HK-2 (cell line): ENCODE measurements at regions not wholly inside any gene's neighbourhood (a gene's known extent, or its start where the extent isn't known, plus 50 kb on each side); places are given as distances from the start of the nearest gene placed in this dataset.
"Not testable (repeated sequence)": the region's sequence is repeated elsewhere in the genome, so short reads cannot be mapped to it uniquely, and the experiment has no call there.

Source experiments
- DNase-seq: peaks from one replicate; pipeline ENCODE4 v3.0.0-alpha.2; 2018; ENCODE audit not compliant: unreplicated experiment

DNA sequence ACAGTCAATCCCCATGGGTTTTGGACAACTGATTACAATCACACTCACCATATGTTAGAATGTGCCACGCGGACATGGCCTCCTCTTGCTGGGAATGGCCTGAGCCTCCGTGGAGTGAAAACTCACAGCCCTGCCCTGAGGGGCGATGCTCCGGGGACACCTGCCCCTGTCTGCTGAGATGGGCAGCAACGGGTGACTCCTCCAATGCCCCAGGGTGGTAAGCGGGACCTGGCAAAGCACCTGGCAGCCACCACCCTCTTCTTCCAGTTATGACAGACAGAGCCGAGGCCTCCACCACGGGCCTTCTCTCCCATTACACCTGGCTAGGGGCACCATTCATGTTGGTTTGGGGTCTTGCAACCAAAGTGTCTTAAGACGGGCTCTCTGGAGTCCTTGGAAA lies 94.9 kb upstream of the COL5A1 start:
- no peak for DNase-seq

DNA sequence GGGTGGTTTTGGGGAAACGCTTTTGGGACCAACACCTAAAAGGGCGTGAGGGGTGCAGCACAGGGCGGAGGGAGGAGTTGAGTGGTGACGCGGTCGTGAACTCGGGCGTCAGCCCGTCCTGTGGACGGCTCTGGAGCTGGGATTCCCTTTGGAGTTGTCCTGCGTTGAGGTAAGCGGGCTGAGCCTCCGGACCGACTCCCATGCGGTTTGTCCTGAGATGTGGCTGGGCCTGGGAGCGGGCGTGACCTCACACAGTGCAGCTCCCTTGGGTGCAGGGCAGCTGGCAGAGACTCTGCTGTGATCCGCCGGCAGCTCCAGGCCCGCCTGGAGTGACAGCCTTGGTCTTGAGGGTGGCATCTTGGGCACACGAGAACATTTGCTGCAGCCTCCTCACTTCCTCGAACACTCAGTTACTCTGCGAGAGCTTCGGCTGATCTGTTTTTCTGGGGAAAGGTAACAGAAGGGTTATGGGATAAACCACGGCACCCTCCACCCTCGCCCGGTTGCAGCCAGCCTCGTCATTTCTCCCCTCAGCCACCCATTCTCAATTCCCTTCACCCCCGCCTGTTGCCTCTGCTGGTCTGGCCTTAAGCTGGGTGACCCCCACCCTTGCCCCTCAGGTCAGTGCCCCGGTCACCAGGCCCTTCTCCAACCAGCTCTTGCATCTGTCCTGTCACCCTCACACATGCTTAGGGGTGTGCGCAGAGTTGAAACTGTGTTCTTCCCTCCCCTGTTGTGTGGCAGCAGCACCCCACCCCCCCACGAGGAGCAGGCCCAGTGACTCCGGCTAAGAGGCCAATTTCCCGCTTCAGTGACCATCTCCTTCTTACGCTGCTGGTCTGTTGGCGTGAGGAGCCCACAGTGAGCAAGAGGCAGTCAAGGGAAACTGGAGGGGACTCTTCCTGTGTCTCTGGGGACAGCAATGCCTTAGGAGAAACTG lies 94.2 kb upstream of the COL5A1 start:
- DNase-seq = peak; percentile 82

DNA sequence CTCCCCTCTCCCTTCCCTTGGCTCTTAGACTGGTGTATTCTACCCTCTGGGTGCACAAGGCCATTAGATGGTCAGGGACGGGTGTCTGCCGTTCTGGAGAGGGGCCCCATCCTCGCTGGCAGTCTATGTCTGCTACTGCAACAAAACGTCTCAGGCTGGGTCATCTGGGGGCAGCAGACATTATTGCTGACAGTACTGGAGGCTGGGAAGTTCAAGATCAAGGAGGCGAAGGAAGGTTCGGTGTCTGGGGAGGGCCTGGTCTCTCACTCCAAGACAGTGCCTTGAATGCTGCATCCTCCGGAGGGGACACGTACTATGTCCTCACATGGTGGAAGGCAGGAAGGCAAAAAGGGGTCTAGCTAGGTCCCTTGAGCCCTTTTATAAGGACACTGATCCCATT lies 93.4 kb upstream of the COL5A1 start:
- no peak for DNase-seq

DNA sequence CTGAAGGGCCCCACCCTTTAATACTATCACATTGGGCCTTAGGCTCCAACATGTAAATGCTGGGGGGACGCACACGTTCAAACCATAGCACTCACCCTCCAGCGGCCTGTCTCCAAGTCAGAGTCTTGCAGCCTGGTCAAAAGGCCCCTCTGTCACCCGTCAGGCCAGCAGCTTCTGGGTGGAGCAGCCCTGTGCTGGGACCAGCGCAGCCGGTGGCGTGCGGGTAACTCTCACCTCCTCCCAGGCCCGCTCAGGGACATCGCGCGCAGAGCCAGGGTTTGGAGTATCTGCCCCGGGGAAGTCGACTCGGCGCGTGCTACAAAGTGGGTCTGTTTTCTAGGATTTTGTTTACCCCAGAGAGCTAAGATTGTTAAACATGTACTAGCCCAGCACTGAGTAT lies 93.0 kb upstream of the COL5A1 start:
- DNase-seq = no peak

DNA sequence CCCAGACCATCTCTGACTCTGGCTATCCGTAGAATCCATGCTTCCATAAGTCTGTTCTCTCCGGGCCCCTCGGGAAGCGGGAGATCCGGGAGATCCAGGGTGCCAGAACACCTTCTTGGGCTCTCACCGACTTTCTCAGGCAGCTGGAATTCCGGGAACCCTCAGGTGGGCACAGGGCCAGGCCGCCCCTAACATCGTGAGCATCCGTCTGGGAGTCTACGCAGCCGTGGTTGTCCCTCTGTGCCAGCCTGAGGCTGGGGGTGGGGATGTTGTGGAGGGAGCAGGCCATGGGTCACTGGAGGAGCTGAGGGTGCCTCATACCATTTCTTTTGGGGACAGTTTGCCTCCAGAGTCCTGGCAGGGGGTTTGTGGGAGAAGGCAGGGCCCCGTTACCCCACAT lies 92.3 kb upstream of the COL5A1 start:
- no peak for DNase-seq

DNA sequence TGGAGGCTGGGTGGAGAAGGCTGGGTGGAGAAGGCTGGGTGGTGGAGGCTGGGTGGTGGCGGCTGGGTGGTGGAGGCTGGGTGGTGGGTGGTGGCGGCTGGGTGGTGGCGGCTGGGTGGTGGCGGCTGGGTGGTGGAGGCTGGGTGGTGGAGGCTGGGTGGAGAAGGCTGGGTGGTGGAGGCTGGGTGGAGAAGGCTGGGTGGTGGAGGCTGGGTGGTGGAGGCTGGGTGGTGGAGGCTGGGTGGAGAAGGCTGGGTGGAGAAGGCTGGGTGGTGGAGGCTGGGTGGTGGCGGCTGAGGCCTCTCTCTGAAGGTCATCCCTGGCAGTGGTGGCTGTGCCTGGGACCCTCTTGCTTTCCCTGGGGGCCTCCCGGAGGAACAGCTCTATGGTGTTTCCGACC lies 91.5 kb upstream of the COL5A1 start:
- DNase-seq = not testable (repeated sequence)

DNA sequence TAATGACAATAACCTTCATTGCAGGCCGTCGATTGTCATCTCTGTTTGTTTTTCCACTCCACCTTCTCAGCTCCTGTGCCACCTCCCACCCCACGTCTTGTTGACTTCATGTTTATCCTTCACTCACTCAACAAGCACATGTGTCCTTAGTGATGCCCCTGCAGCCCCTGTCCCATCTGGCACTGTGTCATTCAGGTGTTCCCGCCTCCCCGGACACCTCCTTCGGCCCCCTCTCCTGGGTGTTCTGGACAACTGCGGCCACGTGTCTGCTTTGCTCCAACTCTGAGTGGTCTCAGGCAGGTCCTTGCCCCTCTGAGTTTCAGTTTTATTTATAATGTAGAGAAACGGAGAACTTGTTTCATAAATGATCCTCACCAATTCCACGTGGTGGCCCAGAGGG lies 91.0 kb upstream of the COL5A1 start:
- no peak for DNase-seq

DNA sequence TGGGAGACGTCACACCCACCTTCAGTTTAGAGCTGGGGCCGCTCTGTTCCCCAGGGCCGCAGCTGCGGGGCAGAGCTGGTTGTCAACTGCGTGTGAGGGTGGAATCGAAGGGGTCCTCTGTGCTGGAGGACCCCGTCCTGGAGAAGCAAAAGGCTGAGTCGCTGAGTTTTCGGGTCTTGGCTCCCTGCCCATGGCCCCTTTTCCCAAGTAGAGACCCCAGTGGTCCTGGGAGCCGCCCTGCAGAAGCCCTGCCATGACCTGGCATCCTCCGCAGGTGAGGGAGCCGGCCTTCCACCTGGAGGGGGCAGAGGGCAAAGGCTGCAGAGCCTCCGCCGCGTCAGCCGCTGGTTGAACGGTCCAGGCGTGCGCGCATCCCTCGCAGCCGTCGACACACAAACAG lies 90.4 kb upstream of the COL5A1 start:
- DNase-seq = no peak

DNA sequence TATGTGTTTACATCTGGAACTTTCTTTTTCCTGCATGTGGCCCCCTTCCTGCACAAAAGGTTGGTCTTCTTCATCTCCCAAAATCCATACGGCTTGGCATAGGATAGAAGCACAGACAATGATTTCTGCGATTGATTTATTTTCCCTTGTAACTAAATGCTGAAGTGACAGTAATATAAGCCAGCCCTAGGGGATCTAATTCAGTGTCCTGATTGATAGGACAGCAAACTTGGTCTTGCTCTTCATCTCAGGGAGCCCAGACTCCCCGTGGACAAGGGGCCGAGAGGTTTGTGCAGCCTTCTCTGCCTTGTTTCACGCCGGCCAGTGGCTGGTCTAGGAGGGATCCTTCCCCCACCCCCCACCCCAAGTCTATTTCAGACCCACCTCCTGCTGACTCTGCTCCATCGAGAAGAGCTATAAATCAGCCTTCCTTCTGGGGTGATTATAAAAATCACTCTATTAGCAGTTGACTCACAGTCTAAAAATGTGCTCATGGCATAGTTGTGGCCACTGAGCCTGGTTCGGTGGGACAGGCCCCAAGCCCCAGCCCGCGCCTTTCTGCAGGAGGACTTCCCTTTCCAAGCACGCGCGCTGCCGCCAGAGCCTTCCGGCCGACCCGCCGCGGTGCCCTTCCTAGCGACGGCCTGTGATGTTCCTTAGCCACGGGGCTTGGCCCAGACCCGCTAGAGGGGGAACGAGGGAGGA lies 89.8 kb upstream of the COL5A1 start:
- DNase-seq = peak; percentile 94

DNA sequence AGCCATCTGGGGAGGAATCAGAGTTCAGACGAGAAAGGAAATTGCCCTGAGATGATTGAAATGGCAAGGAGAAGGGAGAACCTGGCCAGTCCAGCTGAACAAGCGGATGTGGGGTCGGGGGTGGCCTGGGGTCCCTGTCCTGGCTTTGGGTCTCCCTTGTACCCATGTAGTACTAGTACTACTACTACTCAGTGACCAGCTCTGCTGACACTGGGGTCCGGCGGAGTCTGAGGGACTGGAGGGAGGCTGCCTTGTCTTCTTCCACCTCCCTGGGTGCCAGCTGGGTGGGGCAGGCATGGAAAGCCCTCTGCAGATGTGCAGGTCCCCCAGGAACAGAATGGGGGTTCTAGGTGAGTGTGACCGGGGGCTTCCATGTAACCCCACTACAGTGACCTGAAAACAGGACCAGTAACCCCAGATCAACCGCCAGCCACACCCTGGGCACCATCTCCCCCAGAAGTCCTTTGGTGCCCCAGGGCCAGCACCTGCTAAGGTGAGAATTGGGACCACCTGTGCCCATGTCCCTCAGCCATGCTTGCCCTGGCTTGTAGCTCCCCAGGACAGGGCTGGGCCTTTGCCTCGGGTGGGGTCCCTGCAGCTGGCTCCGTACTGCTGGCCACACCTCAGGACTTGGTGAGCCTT lies 89.1 kb upstream of the COL5A1 start:
- DNase-seq = no peak

DNA sequence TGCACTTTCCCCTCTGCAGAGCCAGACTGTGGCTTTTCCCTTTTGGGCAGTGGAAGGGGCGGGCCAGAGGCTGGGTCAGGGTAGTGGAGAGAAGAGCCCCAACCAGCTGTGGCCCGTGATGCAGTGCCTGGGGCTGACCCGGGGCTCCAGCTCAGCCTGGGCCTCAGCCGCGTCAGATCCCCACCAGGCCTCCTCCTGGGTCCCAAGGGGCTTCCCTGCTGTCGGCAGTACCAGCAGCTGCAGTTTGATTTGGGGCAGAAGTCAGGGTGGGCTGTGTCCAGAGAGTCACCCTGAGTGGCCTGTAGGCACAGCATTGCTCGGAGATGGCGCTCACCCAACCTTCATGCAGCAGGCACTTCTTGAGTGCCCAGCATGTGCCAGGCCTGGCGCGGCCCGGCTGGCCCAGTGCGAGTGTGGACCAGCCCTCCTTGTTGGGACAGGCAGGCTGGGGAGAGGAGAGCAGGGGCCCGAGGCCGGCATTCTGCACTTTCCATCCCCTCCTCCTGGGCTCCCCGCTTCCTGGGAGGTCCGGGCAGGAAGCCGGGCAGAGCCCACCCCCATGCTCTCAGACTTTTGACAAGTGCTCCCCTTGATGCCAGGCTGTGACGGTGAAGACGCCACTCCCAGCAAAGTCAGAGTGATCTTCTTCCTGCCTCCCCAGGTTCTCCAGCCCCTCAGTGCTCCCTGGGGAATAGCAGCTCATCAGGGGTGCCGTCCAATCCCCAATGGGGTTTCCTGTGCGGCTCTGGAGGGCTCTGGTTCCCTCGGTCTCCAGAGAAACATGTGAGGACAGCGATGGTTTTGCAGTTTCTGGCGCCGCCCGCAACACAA lies 88.3 kb upstream of the COL5A1 start:
- DNase-seq = no peak

DNA sequence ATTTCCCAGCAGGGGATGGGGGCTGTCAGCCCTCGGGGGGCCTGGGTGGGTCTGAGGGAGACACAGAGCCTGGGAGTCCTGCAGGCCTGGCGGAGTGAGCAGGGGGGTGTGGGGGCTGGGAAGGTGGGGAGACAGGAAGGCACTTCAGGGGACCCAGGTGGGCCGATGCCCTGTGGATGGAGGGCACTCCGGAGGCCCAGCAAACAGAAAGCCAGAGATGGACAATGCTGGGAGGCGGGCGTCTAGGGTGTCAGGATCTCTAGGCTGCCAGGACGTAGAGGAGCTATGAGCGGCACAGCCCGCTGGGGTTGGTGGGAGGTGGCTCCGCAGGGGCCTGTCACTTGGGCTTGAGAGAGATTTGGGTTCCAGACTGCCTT lies 87.6 kb upstream of the COL5A1 start:
- no peak for DNase-seq

DNA sequence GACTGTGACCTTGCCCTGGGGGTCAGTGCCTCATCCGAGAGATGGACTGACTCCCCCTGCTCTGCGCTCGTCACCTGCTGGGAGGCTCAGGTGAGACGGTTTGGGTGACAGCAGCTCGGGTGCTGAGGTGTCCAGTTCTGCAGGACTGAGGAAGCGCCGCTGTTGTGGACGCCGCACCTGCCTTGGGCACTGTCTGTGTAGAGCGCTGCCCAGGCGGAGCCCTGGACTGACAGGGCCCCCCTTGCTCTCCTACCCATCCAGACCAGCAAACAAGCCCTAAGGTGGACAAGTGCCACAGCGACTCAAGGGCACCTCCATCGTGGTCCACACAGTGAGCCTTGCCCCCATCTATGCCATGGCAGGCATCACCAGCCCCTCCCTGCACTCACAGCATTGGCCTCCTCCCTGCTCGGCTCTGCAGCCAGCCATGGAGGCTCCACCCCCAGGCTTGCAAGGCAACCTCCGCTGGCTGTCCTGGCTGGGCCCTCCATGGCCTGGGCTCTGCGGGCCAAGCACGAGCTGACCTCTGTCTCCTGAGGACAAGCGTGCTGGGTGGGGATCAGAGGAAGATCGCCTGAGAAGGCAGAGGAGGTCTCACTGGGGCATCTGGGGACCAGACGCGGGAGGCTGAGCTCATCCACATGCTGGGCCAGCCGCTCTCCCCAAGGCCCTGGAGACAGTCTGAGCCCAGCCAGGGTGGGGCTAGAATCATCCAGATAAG lies 87.1 kb upstream of the COL5A1 start:
- no peak for DNase-seq

DNA sequence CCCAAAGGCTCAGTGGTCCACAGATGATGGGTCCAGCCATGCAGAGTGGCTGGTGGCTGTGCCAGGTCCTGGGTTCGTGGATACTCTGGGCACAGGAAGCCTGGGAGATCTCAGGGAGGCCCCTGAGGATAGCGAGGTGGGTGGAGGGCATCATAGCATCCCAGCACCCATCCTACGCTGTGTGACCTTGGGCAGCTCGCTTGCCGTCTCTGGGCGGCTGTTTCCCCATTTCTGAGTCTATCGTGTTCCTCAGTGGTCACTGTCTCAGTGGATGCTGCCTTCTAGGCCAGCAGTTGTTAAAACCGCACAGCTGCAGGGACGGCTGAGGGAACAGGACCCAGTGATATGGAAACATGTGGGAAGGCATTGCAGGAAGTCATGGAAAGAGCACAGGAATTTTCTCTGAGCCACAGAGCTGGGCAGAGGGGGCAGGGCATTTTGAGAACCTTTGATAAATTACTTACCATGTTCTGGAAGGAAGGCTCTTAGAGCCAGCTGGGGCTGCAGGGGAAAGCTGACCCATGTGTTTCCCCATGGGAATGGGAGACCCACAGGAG lies 86.4 kb upstream of the COL5A1 start:
- no peak for DNase-seq

DNA sequence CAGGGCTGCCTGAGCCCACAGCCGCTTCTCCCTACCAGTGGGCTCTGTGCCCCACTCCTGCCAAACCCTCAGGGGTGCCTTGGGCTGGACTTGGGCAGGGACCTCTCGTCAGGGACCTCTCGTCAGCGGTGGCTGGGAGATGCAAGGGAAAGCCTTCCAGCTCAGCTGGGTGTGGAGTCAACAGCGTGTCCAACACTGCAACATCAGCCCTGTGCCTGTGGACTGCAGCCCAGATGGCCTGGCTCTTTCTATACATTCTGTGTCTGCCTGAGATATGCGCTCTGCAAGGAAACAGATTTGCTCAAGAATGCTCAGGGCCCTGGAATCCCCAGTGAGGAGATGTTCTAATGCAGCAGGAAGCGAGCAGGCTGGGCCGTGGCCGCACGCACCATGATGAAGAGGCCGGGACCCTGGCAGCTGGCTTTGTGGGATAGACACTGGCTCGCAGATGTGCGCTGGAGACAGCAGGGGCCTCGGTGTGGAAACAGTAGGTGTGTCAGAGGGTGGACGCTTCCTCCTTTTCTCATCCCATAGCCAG lies 85.0 kb upstream of the COL5A1 start:
- no peak for DNase-seq

DNA sequence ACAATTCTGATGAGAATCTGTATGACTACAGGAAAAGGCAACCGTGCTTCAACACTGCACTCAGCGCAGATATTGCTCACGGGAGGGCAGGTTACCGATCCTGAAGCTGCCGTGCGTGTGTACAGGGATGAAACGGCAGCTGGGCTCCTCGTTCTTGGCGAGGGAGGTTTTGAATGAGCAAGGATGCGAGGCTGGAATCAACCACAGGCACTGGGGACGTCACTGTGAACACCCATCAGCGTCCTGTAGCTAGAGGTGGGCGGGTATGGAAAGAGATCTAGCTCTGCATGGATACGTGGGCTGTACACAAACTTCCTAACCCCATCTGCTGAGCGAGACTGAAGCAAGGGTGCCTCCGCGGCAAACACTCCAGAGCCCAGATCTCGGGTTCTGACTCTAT lies 84.3 kb upstream of the COL5A1 start:
- DNase-seq = no peak

DNA sequence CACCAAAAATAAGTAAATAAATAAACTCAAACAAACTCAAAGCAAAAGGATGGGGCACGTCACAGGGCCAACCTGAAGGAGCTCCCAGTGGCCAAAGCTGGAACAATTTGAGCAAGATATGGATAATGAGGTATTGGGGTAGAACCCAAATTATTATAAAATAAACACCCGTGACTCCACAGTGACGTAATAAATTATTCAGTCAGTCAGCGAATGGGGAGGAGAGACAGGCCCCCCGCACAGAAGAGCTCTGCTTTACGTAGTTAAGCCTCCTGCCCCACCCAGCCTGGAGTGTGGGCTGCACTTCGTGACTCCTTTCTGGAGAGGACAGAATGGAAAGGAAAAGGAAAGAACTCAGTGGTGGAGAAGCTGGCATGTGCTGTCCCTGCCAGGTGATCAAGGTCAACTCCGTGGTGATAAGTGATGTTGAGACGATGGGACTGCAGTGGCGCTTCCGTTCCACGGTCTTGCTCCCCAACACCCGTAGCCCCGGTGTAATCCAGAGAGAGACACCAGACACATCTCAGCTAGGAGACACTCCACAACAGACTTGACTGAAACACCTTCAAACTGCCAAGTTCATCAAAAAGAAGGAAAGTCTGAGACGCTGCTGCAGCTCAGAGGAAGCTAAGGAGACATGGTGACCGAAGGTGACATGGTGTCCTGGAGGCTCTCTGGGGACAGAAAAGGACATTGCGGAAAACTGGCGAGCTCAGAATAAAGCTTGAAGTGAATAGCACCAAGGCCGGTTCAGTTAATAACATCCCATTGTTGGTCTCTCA lies 83.3 kb upstream of the COL5A1 start:
- no peak for DNase-seq

DNA sequence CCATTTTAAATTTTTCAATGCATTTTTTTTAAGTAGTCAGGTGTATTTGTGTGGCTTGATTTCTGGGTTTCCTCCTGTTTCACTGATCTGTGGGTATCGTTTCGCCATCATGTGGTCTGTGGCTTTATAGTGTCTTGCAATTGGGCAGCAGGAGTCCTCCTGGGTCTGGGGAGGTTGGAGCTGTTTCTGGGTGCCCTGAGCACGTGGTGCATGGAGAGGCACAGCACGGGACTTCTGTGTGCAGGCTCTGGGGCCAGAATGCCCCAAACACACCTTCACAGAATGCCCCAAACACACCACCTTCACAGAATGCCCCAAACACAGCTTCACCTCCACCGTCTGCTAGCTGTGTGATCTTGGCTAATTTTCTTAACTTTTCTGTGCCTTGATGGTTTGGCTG lies 82.6 kb upstream of the COL5A1 start:
- no peak for DNase-seq

DNA sequence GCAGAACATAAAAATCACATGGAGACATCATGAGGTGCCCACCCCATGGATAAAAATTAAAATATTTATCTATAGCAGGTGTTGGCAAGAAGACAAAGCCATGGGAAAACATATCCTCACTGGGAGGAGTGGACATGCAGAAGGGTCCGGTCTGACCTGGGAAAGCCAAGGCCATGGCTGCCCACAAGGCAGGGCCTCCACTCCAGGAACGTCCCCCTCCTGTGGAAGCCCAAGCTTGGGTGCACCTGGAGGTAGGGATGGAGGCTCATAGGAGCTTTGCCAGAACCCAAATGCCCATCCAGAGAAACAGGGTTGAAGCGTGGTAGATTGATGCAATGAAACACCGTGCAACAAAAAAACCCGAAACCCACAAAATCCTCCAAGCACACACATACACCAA lies 81.4 kb upstream of the COL5A1 start:
- no peak for DNase-seq

DNA sequence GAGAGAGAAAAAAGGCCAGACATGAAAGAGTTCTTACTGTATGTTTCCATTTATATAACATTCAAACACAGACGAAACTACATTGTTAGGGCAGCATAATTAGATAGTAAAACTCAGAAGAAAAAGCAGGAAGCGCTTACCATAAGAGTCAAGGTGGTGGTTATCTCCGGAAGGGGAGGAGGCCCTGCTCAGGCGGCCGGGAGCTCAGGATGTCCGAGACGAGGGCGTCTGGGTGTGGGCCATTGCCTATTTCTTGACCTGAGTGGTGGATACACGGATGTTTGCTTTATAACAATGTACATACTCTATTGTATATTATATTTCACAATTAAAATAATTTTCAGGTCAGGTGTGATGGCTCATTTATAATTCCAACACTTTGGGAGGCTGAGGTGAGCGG lies 80.9 kb upstream of the COL5A1 start:
- no peak for DNase-seq
